Activated T-cell treated with anti-CD3 and anti-CD28 coated beads for 24 hours (primary cell): ENCODE measurements at regions not wholly inside any gene's neighbourhood (a gene's known extent, or its start where the extent isn't known, plus 50 kb on each side); places are given as distances from the start of the nearest gene placed in this dataset.

ENCODE experiments used
- DNase-seq: peaks from one replicate; pipeline ENCODE4 v3.0.0-alpha.2; 2020; ENCODE audit warnings: low read depth

DNA sequence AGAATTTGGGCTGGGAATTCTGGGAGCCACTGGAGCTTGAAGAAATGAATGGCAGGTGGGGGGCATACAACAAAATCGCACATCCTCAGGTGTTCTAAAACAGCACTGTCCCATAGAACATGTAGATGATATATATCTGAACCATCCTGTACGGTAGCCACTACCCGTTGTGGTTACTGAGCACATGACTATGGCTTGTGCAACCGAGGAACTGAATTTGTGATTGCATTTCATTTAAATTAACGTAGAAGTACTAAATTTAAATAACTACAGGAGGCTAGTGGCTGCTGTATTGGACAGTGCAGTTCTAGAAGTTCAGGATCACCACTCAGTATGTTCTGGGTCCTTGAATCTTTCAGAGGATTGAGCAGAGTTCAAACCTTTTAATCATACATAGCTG lies 172.4 kb downstream of the PHETA1 start:
- DNase-seq, result no peak

DNA sequence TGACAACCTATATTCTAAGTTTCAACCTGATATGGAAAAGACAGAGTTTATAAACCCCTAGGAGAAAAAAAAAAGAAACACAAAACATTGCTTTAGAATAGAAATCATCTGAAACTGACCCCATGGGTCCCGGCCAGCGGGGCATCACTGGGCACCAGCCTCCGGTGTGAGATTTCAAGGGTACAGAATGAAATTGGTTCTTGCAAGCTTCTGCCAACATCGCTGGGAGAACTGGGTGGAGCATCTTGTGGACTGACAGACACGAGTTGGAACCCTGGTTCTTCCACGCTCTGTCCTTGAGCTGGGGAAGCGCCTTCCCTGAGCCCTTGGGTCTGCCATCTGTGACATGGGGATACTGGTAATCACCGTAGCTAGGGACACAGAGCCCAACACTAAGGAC lies 173.6 kb downstream of the PHETA1 start:
- DNase-seq, result no peak

DNA sequence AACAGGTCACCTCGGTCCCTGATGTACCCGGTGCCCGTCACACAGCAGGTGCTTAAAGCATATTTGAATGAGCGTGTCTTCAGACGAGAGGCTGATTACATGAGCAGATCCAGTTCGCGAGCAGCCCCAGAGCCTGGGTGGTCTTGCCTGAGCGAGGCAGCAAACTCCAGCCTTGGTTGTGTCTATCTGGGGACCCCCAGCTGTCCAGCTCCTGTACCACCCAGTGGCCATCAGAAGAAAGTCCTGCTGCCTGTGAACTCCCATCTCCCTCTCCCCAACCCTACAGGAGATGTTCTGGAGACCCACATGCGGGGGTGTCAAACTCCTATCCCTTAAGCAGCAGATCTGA lies 174.2 kb downstream of the PHETA1 start:
- DNase-seq, result no peak

DNA sequence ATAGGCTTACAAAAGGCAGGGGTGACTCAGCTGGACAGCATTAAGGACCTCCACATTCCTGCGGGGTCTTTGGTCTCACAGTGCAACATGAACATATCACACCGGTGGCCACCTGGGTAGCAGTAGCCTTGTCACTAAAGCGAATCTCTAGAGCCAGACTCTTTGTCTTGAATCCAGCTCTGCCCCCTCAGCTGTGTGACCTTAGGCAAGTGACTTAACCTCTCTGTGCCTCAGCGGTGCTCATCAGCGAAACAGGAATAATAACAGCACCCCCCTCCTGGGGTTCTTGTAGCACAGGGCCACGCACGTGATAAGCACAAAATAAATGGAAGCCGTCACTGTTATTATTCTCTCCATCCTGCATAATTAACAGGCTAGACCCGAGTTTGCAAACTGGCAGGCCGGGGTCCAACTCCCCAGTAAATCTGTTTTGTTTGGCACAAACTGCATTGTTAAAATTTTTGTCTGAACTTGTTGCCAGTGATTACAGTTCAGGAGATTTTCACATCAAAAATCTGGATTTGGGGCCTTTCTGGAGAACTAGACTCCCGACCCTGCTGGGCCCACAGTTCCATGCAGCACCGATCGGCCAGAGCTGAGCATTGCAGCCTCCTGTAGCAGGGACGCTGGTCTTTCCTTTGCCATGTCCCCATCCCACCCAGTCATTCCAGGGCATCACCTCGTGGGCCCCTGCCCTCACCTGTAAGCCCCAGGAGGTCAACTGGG lies 174.8 kb downstream of the PHETA1 start:
- DNase-seq, result no peak

DNA sequence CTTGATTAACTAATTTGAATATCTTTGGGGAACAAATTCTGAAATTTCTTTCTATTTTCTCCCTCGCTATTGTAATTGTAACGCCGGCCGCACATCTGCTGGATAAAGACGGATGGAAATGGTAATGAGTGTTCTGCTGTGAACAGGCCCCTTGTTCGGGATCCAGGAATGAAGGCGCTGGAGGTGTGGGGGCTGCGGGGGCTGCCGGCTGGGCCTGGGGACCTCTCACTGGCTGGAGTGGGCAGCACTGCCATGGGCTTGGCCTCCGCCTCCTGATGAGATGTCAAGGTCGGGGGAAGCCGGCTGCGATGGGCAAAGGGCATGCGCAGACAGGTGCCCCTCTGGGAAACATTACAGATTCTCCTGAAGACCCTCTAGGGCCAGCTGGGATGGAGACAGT lies 175.4 kb downstream of the PHETA1 start:
- DNase-seq, result no peak

DNA sequence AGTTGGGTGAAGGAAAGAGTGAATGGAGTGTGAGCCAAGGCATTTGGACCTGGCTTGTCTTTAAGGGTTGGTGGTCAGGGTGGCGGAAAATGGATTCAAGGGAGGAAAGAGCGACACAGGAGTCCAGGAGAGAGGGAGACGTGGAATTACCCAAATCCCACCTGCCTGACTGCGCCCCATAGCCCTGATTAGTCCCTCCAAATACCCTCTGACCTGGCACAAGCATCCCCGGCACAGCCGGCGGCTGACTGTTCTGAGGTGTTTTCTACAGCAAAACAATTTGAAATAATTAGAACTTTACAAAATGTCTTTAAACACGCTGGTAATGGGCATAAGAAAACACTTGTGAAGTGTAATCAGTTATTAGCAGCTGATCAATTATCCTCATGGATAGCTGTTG lies 175.8 kb downstream of the PHETA1 start:
- DNase-seq, result no peak

DNA sequence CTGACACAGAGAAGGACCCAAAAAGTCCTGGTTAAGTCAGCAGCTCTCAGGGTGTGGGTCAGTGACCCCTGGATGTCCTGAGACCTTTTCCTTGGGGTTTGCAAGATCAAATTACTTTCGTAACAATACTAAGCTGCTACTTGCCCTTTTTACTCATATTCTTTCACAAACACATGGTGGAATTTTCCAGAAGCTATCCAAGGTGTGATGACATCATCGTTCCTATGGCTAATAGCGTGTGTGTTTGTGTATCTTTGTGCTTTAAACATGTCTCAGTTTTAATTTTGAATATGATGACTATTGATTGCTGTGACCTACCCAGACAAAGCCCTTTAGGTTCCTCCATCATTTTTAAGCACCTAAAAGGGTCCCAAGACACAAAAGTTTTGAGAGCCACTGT lies 176.2 kb downstream of the PHETA1 start:
- no peak for DNase-seq

DNA sequence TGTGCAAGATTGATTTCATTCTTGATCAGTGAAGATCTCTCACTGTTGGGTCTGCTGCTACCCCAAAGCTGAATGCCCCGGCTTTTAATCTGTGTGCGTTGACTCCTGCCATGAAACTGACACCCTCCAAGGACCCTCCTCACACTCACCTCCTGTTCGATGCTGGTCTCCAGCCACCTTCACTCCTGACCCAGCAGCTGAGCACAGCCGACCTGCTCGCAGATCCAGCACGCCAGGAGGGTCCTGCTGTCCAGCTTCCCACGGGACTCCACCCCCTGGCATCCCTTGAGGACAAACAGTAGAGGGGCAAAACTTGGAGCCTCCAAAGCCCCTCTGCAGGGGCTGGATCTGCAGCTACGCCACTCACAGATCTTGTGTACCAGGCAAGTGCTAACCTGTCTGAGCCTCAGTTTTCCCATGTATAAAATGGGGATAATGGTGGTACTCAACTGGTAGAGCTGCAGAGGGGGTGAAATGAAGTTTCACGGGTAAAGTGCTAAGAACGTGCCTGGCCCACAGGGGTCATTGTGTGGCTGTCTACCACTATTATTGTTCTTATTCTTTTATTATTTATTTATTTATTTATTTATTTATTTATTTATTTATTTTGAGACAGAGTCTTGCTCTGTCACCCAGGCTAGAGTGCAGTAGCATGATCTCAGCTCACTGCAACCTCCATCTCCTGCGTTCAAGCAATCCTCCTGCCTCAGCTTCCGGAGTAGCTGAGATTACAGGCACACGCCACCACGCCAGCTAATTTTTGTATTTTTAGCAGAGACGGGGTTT lies 178.0 kb downstream of the PHETA1 start:
- DNase-seq, result no peak

DNA sequence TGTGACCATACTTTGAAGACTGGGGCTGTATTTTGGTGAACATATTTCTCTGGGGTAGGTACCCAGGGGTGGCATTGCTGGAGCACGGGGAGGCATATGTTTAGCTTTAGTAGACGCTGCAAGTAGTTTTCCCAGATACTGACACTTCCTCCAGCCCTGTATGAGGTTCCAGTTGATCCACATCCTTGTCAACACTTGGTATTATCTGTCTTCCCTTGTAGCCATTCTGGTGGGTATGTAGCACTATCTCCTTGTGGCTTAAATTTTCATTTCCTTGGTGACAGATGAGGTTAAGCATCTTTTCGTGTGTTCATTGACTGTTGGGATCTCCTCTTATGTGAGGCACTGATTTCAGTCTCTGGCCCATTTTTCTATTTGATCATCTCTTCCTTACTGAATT lies 179.1 kb downstream of the PHETA1 start:
- no peak for DNase-seq

DNA sequence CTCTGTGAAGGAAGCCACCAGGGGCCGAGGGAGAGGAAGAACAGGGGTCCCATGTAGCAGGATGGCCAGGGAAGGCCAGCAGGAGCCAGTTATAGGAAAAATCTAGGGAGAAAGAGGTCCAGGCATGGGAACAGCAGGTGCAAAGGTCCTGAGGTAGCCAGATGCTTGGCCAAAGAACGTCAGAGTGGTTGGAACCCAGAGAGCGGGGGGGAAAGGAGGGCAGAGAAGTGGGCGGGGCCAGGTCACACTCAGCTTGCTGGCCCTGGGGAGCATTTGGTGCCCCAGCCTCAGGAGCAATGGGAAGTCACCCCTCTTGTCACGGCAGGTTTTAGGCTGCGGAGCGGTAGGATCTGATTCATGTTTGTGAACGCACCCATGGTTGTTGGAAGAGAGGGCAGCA lies 180.5 kb downstream of the PHETA1 start:
- DNase-seq, result no peak

DNA sequence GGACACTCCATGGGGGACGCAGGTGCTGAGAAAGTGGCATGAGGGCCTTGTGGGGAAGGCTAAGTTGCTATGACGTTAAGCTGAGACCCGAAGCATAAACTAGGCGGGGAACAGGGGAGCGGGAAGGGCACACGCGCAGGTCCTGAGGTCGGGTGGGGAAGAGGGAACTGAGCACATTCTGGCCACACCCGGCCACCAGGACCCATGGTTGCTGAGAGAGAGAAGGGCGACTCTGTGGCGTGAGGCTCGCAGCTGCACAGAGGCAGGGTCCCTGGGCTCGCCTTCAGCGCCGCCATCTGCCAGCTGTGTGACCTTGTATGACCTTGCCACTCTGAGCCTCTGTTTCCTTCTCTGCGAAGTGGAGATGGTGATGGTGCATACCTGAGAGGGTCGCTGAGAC lies 182.5 kb downstream of the PHETA1 start:
- no peak for DNase-seq

DNA sequence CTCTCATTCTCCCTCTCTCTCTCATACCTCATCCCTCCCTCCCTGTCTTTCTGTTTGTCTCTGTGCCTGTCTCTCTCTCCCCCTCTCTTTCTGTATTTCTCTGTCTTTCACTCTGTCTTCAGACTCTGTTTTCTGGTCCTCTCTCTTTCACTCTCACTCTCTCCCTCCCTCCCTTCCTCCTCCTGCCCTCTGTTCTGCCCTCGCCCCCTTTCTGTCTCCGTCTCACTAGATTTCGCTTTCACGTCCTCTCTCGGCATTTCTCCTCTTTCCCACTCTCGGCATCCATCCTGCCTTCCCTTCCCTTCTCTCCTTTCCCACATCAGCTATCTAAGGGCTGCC lies 183.0 kb downstream of the PHETA1 start:
- DNase-seq, result no peak

DNA sequence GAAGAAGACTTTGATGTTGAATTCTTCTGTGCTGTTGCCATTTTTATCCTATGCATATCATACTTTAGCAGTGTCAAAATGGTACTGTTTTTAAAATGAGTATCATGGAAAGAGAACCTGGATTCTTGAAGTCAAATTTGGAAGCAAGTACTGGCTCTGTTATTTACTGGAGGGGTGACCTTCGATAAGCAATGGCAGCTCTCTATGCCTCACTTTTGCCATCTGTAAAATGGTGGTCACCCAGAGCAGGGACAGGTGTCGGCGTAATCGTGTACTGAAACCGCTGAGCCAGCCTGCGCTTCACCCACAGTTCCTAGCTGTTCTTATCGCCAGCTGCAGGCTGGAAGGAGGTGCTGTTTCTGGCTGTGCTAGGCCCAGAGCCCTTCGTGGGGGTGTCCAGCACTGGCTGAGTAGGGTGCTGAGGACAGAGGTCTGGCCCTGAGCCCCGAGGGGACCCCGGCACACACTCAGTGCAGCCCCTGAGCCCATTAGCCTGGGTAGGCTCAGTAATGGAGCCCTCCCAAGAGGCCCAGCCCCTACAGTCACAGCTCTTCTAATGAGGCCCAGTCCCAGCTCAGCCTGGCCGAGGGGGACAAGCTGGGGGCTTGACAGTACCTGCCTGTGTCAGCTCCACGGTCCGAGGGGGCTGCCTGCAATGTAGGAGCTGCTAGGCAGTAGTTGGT lies 183.5 kb downstream of the PHETA1 start:
- no peak for DNase-seq

DNA sequence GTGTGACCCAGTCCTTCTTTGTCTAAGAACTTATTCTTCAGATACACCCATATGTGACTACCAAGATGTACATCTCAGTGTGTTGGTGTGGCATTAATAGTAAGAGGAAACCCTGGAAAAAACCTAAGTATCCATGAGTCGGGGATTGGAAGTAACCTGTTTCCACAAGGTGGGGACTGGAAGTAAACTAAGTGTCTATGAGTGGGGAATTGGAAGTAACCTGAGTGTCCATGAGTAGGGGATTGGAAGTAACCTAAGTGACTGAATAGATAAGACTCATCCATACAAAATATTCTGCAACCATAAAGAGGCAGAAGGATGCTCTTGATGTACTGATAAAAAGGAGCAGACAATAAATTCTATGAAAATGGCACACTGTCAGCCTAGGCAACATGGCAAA lies 184.7 kb downstream of the PHETA1 start:
- DNase-seq, result no peak

DNA sequence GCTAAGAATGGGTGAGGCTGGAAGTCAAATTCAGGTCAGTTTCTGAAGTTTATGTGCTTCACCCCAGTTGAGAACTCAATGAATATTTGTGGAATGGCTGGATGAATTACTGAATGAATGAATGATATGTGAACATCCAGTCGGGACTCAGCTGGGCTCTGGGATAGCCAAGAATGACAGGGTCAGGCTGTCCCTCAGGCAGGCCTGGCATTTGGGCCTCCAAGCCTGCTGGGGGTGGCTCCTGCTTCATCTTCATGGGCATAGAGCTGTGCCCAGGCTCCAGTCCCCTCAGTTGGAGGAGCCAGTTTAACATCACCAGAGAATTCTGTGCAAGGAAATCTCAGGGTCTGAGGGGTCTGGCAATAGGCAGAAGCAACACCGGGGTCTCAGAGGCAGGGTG lies 185.8 kb downstream of the PHETA1 start:
- no peak for DNase-seq

DNA sequence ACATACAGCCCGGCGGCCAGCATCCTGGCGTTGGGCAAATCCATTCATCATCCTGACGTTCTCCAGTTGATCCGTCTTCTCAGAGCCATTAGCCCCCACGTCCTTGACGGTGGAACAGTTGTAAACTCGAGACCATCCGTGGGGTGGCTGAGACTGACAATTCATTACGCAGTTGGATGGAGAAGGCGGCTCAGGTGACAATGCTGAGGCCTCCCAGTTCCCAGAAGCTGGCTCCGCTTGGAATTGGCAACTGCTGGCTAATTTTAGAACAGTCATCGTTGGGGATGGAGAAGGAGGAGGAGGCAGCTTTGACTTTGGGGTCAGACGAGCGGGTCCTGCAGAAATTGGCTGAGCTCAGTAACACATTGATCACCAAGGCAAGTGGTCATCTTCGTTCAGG lies 186.5 kb downstream of the PHETA1 start:
- no peak for DNase-seq

DNA sequence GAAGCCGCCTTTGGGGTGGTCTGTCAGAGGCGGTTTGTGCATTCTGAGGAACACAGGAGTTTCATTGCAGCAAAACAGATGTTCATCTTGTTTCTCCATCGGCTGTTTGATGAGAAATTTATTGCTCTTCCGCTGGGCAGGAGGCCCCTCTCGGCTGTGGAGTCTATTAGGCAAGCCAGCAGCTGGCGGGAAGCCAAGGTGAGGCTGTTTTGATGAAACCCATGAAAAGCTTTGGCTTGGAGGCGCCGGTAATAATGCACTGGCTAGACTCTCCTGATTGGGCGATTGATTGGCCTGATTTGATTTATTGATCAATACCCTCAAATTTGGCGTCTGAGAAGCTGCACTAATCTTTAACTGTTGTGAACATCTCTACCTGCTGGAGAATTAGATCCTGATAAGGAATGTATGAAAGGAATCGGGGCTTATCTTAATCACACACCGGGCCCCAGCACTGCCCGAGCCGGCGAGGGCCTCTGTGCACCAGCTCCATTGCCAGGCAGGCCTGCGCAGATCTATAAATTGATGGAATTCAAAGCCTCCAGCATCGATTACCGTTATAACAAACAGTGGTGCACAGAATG lies 187.7 kb downstream of the PHETA1 start:
- no peak for DNase-seq

DNA sequence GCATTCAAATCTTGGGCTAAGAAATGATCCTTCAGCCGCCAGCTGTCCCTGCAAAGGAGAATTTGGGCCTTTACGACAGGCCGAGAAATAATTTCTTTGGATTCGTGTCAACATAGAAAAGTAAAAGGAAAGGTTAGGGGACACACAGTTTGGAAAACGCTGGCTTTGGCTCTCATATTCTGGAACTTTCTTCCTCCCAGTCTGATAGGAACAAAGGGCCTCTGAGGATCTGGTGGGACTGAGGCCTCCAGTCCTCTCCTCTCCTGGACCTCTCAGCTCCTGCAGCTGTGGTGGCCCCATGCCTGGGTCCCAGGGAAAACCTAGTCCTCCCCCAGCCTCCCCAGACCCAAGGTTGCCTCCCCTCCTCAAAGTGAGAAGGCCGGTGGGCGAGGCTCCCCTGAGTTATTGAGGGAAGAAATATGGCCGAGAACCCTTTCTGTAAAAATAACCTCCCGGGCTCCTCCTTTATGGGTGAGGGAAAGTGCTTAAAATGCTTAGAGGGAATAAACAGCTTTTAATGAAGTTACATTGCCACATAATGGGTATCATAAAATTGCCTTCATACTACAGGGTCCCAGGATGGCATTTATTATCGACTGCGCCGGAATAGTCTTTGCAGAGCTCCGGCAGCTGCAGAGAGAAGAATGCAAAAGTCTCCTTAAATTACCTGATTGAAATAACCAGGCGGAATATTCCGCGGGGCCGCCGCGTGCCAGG lies 188.3 kb downstream of the PHETA1 start:
- DNase-seq, result no peak

DNA sequence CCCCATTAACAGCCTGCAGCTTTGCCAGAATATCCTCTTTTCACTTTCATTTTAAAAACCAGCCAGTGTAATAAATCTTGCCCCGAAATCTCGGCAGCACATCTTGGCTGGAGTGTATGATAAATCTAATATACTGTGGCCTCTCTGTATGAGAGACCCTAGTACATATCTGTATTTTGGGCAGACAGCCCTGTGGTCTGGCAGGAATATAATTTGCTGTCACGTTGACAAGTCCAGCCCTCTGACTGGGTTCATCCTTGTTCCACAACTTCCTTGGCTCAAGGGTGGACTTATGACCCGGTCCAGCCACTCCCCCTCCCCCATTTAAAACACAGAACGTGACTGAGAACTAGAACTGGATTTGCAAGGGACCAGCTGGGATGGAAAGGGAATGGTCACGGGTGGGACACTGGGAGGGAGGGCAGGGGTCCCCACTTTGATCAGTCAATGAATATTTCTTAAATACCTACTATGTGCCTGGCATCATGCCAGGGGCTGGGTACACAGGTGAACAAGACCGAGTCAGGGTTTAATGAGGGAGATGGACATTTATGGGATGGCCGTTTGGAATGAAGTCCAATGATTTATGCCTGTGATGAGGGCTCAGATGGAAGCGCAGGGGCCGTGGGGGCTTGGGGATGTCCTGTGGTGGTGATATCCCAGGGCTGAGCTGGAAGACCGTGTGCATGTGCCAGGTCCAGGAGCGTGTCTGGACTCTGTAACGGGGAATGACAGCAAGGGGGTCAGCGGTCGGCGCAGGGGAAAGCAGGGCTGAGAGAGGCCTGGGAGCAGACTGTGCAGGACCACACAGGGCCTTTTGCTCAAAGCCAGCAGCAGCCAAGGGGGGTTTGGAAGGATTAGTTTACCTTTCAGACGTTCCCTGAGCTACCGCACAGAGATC lies 190.5 kb downstream of the PHETA1 start:
- no peak for DNase-seq

DNA sequence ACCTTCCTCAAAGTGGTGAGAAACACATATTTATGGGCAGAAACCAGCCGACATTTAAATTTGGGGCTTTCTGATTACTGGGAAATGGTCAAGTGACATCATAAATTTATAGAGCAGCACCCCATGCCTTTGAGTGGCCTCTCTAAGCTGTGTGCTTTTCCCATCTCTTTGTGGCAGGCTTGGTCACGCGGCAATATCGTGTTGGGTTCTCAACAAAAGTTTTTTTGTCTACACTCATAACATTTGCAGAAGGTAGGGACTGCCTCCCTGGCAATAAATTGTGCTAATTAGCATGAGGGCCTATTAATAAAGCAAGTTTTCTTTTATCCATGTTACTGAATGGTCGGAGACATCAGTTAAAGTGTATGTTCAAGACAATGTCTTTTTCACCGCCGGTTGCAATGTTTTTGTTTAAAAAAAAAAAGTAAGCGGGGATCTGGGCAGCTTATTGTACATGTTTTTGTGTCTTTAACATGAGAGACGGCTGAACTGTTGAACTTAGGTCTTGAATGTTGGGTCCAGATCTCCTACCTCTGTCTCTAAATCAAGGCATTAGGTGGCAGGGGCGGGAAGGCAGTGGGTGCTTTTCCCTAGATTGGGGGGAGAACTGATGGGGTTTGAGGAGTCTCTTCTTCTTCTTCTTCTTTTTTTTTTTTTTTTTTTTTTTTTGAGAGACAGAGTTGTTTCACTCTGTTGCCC lies 193.3 kb downstream of the PHETA1 start:
- no peak for DNase-seq

DNA sequence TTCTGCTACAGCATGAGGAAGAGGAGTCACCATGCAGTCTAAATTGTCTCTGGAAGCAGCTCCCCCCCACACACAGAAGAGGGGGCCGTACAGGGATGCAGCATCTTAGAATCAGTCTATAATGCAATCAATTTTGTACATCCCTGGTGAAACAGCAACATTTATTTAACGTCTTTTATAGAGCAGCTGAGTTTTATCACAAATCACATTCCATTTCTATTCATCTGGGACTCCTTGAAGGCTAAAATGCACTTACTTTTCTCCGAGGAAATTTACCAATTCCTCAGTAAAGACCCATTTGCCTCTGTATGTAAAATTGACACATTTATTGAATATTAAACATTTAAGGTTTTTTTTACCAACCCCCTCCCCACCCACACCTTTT lies 193.9 kb downstream of the PHETA1 start:
- DNase-seq, result no peak
